ENCODE measurements at regions not wholly inside any gene's neighbourhood (a gene's known extent, or its start where the extent isn't known, plus 50 kb on each side); places are given as distances from the start of the nearest gene placed in this dataset.
A peak's percentile ranks its signal among the peaks of the same experiment; 100 is the strongest.

GRCh38 chrX:121160987-121161386, 113.6 kb downstream of the GLUD2 start:
- Histone ChIP-seq H2AFZ (ENCODE audit: low read length) (no peak overlapping the region), H3K4me1 (ENCODE audit: low read length) (0 out of 2 replicates have a peak, but pooled peaks cover 3% of the 10 kb centered on the region), H3K9ac (ENCODE audit: low read length) (no peak overlapping the region), H3K27me3 (replicated peaks; ENCODE audit: insufficient read depth, low read length) (no peaks in the 10 kb centered on the region), H3K36me3 (replicated peaks; ENCODE audit: insufficient read depth, low read length) (no peaks in the 10 kb centered on the region), H3K9me2 (replicated peaks; ENCODE audit: insufficient read depth, low read length) (no peaks in the 10 kb centered on the region), H3K4me2 (ENCODE audit: low read depth, low read length) (no peak overlapping the region), H3F3A (ENCODE audit: insufficient read depth, low read length) (no peaks in the 10 kb centered on the region), H3K27ac (ENCODE audit: low read length) (no peak overlapping the region), H3K9me3 (replicated peaks; ENCODE audit: insufficient read depth, low read length) (no peaks in the 10 kb centered on the region), H3K79me2 (ENCODE audit: low read length) (no peaks in the 10 kb centered on the region), H4K20me1 (ENCODE audit: insufficient read depth, low read length) (no peaks in the 10 kb centered on the region), H3K4me3 (ENCODE audit: low read length) (no peak overlapping the region)
- peak; percentile 29 for DNase-seq
- TF ChIP-seq EZH2phosphoT487 (IDR thresholded peaks at IDR 0.05; ENCODE audit: low read length) (no peak), CTCF (IDR thresholded peaks at IDR 0.05; ENCODE audit: low read length) (no peak), EZH2 (optimal IDR thresholded peaks at IDR 0.05; ENCODE audit: low read depth, low read length) (no peak)

- H2AFZ ChIP-seq (ENCODE audit: low read length): no peak overlapping the region
- no peaks in the 10 kb centered on the region for H3K9me3 ChIP-seq (replicated peaks; ENCODE audit: insufficient read depth, low read length)
- H3K36me3 ChIP-seq (replicated peaks; ENCODE audit: insufficient read depth, low read length): no peaks in the 10 kb centered on the region
- no peak overlapping the region for H3K27ac ChIP-seq (ENCODE audit: low read length)
- no peaks in the 10 kb centered on the region for H3K79me2 ChIP-seq (ENCODE audit: low read length)
- H3K4me1 ChIP-seq (ENCODE audit: low read length): 0 out of 2 replicates have a peak, but pooled peaks cover 3% of the 10 kb centered on the region
- no peaks in the 10 kb centered on the region for H3F3A ChIP-seq (ENCODE audit: insufficient read depth, low read length)
- H3K4me2 ChIP-seq (ENCODE audit: low read depth, low read length): no peak overlapping the region
- no peak for DNase-seq
- no peak for TF ChIP-seq EZH2 (optimal IDR thresholded peaks at IDR 0.05; ENCODE audit: low read depth, low read length)
- no peak for TF ChIP-seq EZH2phosphoT487 (IDR thresholded peaks at IDR 0.05; ENCODE audit: low read length)
- TF ChIP-seq CTCF (IDR thresholded peaks at IDR 0.05; ENCODE audit: low read length): no peak
- H3K9me2 ChIP-seq (replicated peaks; ENCODE audit: insufficient read depth, low read length): no peaks in the 10 kb centered on the region
- H3K4me3 ChIP-seq (ENCODE audit: low read length): no peak overlapping the region
- H4K20me1 ChIP-seq (ENCODE audit: insufficient read depth, low read length): no peaks in the 10 kb centered on the region
- no peaks in the 10 kb centered on the region for H3K27me3 ChIP-seq (replicated peaks; ENCODE audit: insufficient read depth, low read length)
- H3K9ac ChIP-seq (ENCODE audit: low read length): no peak overlapping the region
These were observed 114.1 kb downstream of the GLUD2 start for GRCh38 chrX:121161501-121161933.

- 0 out of 2 replicates have a peak, but pooled peaks cover 3% of the 10 kb centered on the region for H3K4me1 ChIP-seq (ENCODE audit: low read length)
- no peaks in the 10 kb centered on the region for H3K36me3 ChIP-seq (replicated peaks; ENCODE audit: insufficient read depth, low read length)
- H4K20me1 ChIP-seq (ENCODE audit: insufficient read depth, low read length): no peaks in the 10 kb centered on the region
These were observed 116.0 kb downstream of the GLUD2 start for GRCh38 chrX:121163443-121163842.

More at GRCh38 chrX:121163443-121163842, 116.0 kb downstream of the GLUD2 start:
- Histone ChIP-seq H2AFZ (ENCODE audit: low read length) (no peak overlapping the region), H3K9ac (ENCODE audit: low read length) (no peak overlapping the region), H3K27ac (ENCODE audit: low read length) (no peak overlapping the region), H3K79me2 (ENCODE audit: low read length) (no peaks in the 10 kb centered on the region), H3K4me3 (ENCODE audit: low read length) (no peak overlapping the region), H3K4me2 (ENCODE audit: low read depth, low read length) (no peak overlapping the region), H3F3A (ENCODE audit: insufficient read depth, low read length) (no peaks in the 10 kb centered on the region), H3K9me3 (replicated peaks; ENCODE audit: insufficient read depth, low read length) (no peaks in the 10 kb centered on the region), H3K27me3 (replicated peaks; ENCODE audit: insufficient read depth, low read length) (no peaks in the 10 kb centered on the region), H3K9me2 (replicated peaks; ENCODE audit: insufficient read depth, low read length) (no peaks in the 10 kb centered on the region)
- TF ChIP-seq CTCF (IDR thresholded peaks at IDR 0.05; ENCODE audit: low read length) (no peak), EZH2phosphoT487 (IDR thresholded peaks at IDR 0.05; ENCODE audit: low read length) (no peak)
- no peak for DNase-seq
